Urinary bladder (tissue), 3 donors: ENCODE measurements at regions not wholly inside any gene's neighbourhood (a gene's known extent, or its start where the extent isn't known, plus 50 kb on each side); places are given as distances from the start of the nearest gene placed in this dataset.

Experiments
- DNase-seq: peaks from one replicate; pipeline ENCODE4 v3.0.0-alpha.2; 2015; ENCODE audit errors: extremely low spot score
- H3K27ac ChIP-seq: one replicate; pipeline ENCODE4 v1.5.1; 2013; ENCODE audit warnings: low read depth, mild to moderate bottlenecking, moderate library complexity
- H3K36me3 ChIP-seq: one replicate; pipeline ENCODE4 v1.6.1; 2013; ENCODE audit warnings: mild to moderate bottlenecking, moderate library complexity; ENCODE audit not compliant: insufficient read depth
- H3K4me1 ChIP-seq: one replicate; pipeline ENCODE4 v1.6.1; 2013; ENCODE audit warnings: mild to moderate bottlenecking, moderate library complexity; ENCODE audit not compliant: insufficient read depth
- H3K4me3 ChIP-seq: one replicate; pipeline ENCODE4 v1.5.1; 2013; ENCODE audit warnings: low read depth, low read length
- WGBS: extraction: QIAGEN DNeasy Blood & Tissue Kit; methylation state at CpG from one replicate; pipeline ENCODE4 v1.1.7; 2013; 5-methylcytosine and 5-hydroxymethylcytosine counted together
- donor health status: healthy with polysubstance abuse.
- donor health status: healthy.

DNA sequence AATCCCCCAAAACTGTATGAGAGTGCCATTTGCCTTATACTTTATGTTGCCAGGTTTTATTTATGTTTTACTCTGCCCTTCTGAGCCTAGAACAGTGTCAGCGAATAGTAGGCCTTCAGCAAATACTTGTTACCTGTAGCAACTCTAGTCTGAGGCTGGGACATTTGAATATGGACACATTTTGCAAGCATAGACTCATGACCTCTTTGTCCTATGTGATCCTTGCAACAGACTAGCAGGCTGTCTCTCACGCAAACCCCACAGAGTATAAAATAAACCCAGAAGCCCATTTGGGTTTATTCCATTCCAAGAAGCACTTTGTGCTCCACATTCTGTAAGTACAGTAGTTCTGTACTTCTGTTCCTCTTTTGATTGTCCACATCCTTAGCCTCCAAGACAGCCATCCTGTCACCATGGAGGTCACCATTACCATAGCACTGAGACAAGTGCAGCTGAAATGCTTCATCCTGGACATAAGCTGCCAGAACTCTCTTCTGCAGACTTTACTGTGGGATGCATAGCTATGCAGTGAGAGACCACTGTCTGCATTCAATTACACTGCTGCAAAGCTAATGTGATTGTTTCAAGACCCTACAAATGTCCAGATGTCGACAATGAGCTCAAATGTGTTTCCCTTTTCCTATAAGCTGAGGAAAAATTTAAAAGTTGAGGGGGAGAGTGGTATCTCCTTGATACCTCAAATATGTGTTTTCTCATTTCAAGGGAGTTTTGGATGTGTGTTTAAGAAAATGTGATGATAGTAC, 425.7 kb downstream of the PID1 start:
- Histone ChIP-seq H3K36me3 (no peaks in the 10 kb centered on the region), H3K27ac (no peak overlapping the region), H3K4me3 (no peak overlapping the region), H3K4me1 (no peaks in the 10 kb centered on the region)
- no peak for DNase-seq
- WGBS, result 81% methylated on average over 3 of the region's 3 CpGs

DNA sequence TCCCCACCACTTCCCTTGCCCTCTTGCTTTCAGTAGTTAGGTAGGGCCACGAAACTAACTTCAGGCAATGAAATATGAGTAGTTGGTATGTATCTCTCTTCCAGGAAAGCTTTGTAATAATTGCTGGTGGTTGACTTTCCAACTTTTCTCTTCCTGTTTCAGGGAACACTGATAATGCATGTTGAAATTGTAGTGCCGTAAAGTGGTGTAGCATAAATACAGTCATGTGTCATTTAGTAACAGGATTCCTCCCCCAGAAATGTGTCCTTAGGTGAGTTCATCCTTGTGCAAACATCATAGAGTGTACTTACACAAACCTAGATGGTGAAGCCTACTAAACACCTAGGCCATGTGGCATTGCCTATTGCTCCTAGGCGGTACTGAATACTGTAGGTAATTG, 429.2 kb downstream of the PID1 start:
- Histone ChIP-seq H3K4me3 (no peak overlapping the region), H3K36me3 (no peaks in the 10 kb centered on the region), H3K27ac (no peak overlapping the region), H3K4me1 (no peaks in the 10 kb centered on the region)
- no peak for DNase-seq
- WGBS, result 70% methylated on average over 3 of the region's 3 CpGs

DNA sequence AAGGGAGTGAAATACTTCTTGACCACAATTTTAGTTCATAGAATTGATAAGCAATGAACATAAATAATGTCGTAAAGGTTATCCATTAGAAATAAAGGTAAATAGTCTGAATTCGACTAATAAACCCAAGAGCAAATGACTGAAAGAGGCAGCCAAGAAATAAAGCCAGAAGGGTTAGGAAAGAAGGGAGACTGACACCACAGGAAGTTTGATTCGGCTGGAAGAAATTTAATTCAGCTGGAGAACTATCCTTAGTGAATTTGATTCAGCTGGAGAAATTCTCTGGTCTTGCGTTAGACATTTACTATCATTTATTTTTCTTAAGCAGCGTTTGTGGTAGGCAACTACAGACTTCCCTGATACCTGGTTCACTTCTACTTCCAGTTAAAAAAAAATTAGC, 429.6 kb downstream of the PID1 start:
- WGBS, result 69% methylated on average over 5 of the region's 5 CpGs
- no peaks in the 10 kb centered on the region for H3K36me3 ChIP-seq
- no peak overlapping the region for H3K4me3 ChIP-seq
- H3K4me1 ChIP-seq, result no peaks in the 10 kb centered on the region
- no peak overlapping the region for H3K27ac ChIP-seq
- no peak for DNase-seq

DNA sequence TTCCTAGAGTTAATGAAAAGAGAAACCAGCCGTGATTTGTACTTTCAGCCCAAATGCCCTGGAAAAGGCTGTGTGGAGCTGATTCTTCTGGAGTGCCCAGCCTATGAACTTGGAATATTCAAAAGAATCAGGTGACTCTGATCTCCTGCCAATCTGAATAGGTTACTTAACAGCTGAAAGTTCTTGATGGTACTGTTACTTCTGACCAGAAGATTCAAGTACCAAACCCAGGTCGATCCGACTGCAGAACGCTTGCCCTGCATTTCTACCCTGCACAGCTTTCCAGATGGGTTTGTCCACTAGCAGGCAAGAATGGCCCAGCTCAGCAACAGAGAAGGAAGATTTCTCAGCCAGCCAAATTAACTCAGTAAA, 430.4 kb downstream of the PID1 start:
- no peak for DNase-seq
- Histone ChIP-seq H3K4me1 (no peaks in the 10 kb centered on the region), H3K4me3 (no peak overlapping the region), H3K36me3 (no peaks in the 10 kb centered on the region), H3K27ac (no peak overlapping the region)
- 92% methylated on average over 4 of the region's 4 CpGs for WGBS

DNA sequence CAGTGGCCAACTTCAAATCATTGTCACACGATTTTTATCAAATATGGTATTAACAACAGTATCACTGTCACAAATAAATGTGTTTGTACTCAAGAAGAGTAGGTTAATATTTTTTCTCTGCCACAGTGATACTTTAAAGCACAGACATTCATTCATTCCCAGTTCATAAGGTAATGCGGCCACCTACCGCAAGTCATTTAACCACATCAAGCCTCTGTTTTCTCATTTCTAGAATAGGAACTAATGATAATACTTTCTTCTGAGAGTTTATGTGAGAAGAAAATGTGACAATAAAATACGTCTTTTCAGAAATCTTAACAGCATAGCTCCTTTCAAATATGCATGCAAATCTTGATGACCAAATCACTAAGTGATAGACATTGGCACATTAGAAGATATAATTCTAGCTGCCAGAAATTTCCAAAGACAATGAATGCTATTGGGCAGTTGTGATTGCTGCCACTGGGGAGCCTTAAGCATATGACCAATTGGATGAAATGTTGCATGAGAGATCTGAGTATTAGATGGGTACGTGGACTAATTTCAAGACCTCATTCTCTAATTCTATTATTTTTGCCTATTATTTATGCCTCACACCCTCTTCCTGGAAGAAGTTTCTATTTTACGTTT, 430.9 kb downstream of the PID1 start:
- no peak overlapping the region for H3K27ac ChIP-seq
- H3K36me3 ChIP-seq, result no peaks in the 10 kb centered on the region
- no peak overlapping the region for H3K4me3 ChIP-seq
- 87% methylated on average over 6 of the region's 6 CpGs for WGBS
- H3K4me1 ChIP-seq, result no peaks in the 10 kb centered on the region
- no peak for DNase-seq

DNA sequence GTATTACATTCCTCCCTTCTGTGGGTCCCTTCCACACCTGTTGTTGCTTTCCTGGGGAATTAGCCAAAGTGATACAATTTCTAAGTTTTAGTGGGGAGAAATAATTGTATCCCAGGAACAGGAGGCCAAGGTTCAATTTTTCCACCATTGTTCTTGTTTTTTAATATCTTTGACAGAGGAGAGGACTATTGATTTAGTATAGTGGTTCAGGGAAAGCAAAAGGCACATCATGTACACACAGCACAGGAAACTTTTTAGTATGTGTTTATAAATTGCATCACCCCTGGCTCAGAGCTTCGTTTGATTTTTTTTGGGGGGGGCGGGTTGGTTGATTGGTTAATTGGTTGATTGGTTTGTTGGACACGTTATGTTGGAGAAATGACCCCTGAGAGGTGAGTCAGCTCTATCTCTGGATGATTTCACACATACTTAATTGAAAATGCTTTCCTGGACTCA, 431.6 kb downstream of the PID1 start:
- Histone ChIP-seq H3K36me3 (no peaks in the 10 kb centered on the region), H3K4me3 (no peak overlapping the region), H3K27ac (no peak overlapping the region), H3K4me1 (no peaks in the 10 kb centered on the region)
- WGBS, result 54% methylated on average over 3 of the region's 3 CpGs
- DNase-seq, result no peak

DNA sequence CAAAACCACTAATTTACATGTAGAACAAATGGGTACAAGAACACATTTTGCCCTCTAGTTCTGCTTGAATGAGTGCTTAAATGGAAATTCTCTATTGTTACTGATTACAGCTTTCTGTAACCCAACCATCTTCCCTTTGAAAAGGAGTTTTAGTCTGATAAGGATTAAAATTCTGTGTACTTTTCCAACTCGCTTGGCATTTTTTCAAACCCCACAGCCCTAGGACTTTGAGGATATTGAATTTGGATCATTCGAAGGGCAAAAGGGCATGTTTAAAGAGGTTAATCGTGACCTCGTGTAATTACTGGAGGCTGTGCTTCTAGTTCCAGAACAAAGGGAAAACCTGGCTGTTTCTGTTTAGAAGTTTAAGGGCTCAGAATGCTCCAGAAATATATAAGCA, 432.3 kb downstream of the PID1 start:
- H3K4me1 ChIP-seq, result no peaks in the 10 kb centered on the region
- DNase-seq, result no peak
- no peak overlapping the region for H3K27ac ChIP-seq
- WGBS, result 70% methylated on average over 4 of the region's 4 CpGs
- no peaks in the 10 kb centered on the region for H3K36me3 ChIP-seq
- H3K4me3 ChIP-seq, result no peak overlapping the region

DNA sequence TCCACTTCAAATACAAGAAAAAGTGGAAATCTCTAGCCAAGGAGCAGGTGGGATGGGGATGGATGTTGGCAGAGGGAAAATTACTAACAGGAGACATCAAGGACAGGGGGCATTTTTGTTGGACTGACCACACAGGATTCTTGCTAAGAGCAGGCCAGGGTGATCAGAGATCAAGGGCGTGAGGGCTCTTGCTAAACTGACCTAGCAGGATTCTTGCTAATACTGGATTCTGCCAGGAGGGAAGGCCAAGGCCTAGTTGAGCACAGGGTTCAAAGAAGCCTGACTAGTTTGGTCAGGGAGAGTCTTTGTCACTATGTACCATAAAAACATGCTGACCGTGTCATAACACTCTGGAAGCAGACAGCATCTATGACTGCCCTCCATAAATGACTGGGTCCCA, 442.7 kb downstream of the PID1 start:
- DNase-seq, result no peak
- WGBS, result 88% methylated on average over 2 of the region's 2 CpGs

DNA sequence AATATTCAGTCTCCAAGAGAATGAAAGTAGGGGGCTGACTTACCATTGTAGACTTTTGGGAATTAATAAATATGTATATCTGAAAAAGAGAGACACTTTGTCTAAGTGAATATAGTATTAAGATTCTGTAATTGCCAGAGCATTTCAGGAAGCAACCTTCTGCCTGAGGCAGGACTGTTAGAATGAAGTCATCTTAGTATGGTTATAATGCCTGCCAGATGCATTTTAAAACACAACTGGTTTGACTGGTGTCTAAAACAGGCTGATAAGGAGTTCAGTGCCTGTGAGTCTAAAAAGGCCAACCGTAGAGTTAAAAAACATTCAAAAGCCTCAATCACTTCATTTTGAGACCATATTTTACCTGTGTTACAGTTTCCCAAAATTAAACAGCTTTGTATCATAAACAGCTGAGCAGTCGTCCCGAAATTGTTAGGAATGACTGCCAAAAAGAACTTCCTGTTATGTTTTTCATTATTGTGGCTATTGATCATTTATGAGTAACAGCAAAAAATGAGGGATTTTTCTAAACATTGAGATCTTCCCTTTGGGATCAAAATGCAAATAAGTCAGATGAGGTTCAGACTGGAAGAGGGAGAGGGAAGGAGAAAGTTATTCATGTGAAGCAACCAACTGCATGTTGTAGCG, 443.9 kb downstream of the PID1 start:
- no peak for DNase-seq
- 47% methylated on average over 4 of the region's 4 CpGs for WGBS
- Histone ChIP-seq H3K4me1 (no peaks in the 10 kb centered on the region), H3K27ac (no peak overlapping the region), H3K36me3 (no peaks in the 10 kb centered on the region), H3K4me3 (no peak overlapping the region)

More for the DNA sequence above, 442.7 kb downstream of the PID1 start:
- no peaks in the 10 kb centered on the region for H3K36me3 ChIP-seq
- no peak overlapping the region for H3K4me3 ChIP-seq
- no peaks in the 10 kb centered on the region for H3K4me1 ChIP-seq
- H3K27ac ChIP-seq, result no peak overlapping the region

DNA sequence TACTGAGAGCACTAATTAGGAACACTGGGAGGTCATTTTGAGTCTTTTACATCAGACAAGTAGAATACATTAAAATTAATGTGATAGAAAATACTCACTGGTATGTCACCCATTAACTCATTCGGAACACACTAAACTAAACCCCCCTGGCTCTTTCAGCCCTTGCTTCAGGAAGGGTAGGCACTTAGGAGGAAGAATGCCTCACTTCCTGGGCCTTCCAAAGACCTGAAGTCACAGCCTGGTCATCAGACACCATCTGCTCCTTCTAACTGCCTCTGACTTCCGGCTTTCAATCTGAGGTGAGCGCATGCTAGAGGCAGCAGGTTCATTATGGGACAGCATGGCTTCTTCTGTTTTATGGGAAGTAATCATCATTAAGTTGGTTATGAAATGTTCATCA, 451.4 kb downstream of the PID1 start:
- no peaks in the 10 kb centered on the region for H3K36me3 ChIP-seq
- H3K4me1 ChIP-seq, result no peaks in the 10 kb centered on the region
- 81% methylated on average over 3 of the region's 3 CpGs for WGBS
- DNase-seq, result no peak
- no peak overlapping the region for H3K27ac ChIP-seq
- no peak overlapping the region for H3K4me3 ChIP-seq

DNA sequence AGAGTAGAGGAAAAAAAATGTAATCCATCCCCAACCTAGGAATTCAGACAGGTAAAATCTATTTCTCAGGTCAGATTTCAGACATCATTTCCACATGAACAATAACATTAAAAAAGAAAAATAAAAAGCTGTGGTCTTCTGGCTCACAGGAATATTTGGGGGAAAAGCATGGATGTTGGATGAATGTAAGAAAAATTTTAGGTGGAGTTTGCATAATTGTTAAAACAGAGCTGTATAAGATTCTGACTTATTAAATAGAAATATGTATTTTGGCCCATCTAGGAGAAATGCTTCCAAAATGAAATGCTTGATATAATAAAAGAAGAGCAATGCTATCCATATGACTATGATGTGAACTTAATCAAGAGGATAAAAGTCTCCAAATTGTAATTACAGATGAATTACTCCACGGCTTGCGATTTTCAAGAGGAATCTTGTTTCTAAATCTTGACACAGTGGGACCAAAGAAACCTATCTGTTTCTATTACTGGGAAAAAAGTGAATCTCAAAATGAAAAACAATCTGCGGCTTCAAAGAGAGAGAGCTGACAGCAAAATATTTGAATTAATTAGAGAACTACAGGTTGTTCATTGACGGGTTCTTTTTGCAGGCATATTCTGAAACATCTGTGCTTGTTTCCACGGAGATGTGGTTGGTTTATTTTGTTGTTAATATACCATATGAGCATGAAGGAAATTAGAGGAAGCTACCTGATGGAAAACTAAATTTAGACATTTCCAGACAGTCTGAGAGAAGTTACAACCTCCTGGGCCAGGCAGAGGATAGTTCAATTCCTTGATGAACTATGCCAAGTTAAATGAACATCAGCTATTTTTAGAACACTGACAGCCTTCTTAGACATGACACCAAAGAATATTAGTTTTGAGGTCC, 468.7 kb downstream of the PID1 start:
- Histone ChIP-seq H3K4me1 (no peaks in the 10 kb centered on the region), H3K27ac (no peak overlapping the region), H3K4me3 (no peak overlapping the region), H3K36me3 (no peaks in the 10 kb centered on the region)
- WGBS, result 89% methylated on average over 5 of the region's 5 CpGs
- no peak for DNase-seq

DNA sequence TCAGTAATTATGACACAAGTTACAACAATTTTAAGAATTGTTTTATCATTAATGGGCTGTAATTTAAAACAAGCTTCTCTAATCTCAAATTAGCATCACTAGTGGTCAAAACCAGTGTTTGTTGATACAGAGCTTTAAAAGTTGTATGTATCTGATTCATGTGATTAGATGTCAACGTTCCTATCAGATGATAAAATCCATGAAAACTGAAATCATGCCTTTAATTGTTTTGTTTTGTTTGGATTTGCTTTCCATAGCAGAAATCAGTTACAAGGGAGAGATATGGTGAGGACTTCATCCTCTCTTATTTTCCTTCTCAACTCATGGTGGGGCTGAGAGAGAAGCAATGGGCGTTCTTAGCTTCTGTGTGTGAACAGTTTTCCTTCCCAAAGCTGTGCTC, 469.6 kb downstream of the PID1 start:
- H3K4me1 ChIP-seq, result no peaks in the 10 kb centered on the region
- no peak overlapping the region for H3K27ac ChIP-seq
- no peak for DNase-seq
- WGBS, result 49% methylated on average over 2 of the region's 2 CpGs
- H3K4me3 ChIP-seq, result no peak overlapping the region
- H3K36me3 ChIP-seq, result no peaks in the 10 kb centered on the region

DNA sequence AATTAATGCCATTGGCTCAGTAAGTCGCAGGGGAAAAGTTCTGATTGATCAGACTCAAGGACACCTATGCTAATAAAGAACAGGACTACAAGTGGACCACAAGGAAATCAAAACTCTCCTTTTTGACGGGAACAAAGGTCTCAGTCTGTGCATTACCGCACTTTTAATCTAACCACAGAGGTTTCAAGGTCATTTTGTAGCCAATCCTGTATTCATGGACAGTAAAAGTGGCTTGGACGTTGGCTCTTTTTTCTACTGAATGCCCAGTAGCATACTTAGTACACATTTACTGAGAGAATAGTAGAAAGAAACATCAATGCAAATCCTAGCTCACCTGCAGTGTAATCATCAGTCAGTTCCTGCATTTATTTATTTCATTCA, 471.9 kb downstream of the PID1 start:
- no peaks in the 10 kb centered on the region for H3K36me3 ChIP-seq
- 48% methylated on average over 4 of the region's 4 CpGs for WGBS

More for the DNA sequence above, 471.9 kb downstream of the PID1 start:
- Histone ChIP-seq H3K27ac (no peak overlapping the region), H3K4me3 (no peak overlapping the region), H3K4me1 (no peaks in the 10 kb centered on the region)
- no peak for DNase-seq
